NCI-H748 treated with DMSO at 0.1 percent for 48 hours (cell line): ENCODE measurements at regions not wholly inside any gene's neighbourhood (a gene's known extent, or its start where the extent isn't known, plus 50 kb on each side); places are given as distances from the start of the nearest gene placed in this dataset.

ENCODE experiments used
- DNase-seq: peaks from one replicate; lab custom pipeline; 2025; lab: John Stamatoyannopoulos, UW

DNA sequence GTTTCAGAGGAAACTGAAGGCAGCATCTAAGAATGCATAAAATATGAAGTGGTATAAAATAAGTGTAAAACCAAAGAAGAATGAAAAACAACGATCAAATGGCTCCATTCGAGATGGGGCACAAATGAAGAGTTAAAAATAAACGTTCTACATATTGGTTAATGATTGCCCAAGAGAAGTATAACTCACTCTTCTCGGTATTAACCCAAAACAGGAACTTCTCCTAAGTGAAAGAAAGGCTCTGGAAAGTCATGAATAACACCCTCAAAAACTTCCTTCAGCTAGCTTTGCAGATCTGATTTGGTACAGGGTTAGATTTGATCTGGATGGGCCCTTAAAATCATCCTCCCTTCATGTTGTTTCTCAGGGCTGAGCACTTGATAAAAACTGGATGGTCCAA, 94.3 kb upstream of the ADO start:
- DNase-seq: no peak

DNA sequence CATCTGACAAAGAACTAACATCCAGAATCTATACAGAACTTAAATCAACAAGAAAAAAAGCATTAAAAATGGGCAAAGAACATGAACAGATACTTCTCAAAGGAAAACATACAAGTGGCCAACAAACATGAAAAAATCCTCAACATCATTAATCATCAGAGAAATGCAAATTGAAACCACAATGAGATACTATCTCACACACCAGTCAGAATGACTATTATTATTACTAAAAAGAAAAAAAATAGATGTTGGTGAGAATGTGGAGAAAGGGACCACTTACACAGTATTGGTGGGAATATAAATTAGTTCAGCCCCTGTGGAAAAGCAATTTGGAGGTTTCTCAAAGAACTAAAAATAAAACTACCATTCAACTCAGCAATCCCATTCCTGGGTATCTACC, 89.1 kb upstream of the ADO start:
- DNase-seq: no peak

DNA sequence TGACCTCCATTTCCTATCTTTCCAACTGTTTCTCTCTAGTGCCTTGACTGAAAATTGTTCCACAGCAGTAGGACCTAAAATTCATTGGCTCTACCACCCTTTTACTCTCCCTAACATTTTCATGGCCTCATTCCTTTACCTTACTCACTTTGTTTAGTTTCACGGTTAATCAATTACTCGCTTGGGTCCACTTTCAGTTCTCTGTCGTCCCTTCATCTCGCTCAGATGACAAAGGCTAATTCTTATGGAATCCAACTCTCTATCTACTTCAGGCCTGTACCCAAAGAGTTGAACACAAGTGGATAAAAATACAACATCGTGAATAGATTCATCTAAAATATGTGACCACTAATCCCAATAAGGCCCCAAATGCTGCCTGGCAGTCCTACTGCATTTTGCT, 85.9 kb upstream of the ADO start:
- no peak for DNase-seq

DNA sequence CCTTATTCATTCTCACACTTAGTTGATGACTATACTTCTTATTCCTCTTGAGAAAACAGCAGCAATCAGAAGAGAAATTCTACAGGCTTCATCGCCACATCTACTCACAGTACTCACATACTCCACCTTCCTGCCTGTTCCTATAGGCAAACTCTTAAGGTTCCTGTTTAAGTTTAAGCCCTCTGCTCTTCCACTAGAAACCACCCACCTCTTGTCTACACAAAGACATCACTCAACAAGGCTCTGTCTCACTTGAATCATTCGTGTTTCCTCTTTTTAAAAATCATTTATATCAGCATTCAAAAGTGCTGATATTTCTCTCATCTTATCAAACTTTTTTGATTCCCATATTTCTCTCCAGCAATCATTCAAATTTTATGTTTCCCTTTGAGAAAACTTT, 85.5 kb upstream of the ADO start:
- no peak for DNase-seq

DNA sequence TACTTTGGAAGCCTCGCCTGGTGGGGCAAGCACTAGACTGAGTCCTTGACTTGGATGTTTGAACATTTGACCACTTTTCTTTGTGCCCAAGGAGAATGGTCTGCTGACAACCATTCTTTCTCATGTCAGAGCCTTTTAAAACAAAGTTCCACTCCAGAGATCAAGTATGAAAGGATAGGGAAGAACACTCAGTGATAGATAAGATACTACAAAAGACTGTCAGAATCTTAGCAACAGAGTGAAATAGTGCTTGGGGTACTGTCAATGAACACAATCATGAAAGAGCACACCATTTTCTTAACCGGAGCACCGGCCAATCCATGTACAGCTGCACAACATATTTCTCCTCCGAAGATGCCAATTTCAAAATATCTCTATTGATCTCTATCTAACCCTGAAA, 82.8 kb upstream of the ADO start:
- DNase-seq: no peak

DNA sequence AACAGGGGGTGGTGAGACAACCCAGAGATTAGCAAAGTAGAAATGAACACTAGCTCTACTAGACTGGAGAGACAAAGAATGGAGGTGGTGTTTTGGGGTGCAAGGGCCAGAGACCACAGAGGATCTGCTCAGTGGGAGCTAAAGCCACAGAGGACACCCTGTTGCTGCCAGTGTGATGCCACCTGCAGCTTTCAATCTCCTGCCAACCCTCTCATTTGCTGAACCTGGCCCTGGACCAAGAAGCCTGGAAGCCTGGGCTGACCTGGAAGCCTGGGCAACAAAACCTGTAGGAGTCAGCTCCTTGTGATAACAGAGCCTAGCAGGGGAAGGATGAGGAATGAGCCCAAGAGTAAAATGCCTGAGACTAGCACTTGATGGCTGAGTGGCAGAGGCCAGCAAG, 81.1 kb upstream of the ADO start:
- no peak for DNase-seq

DNA sequence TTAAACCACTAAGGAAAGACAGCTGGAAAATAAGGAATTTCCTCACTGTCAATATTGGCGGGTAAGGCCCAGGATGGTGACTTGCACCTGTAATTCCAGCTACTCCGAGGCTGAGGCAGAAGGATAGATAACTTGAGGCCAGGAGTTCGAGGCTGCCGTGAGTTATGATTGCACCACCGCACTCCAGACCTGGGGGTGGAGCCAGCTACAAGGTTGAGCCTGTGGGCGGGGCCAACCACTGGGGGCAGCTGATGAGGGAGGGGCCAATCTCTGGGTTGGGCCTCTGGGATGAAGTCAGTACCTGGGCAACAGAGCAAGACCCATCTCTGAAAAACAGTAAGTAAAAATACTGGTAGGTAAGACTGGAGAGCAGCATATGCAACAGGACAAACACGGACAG, 80.1 kb upstream of the ADO start:
- DNase-seq: no peak

DNA sequence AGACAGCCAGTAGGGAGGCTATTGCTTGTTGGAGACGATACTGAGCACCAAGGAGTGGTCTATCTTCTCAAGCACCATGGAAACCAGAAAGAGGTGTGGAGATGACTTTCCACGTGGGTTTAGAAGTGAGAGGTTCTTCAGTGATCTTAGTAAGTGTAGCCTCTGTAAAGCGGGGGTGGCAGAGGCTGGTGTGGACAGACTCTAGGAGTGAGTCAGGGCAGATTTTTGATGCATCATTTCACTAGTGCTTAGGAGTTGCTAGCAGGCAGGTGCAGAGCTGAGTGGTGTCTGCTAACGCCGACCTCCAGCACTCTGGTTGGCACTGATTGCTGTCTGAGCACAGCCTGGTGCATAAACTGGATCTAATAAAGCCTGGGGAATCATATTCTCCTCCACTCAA, 78.4 kb upstream of the ADO start:
- DNase-seq: no peak

DNA sequence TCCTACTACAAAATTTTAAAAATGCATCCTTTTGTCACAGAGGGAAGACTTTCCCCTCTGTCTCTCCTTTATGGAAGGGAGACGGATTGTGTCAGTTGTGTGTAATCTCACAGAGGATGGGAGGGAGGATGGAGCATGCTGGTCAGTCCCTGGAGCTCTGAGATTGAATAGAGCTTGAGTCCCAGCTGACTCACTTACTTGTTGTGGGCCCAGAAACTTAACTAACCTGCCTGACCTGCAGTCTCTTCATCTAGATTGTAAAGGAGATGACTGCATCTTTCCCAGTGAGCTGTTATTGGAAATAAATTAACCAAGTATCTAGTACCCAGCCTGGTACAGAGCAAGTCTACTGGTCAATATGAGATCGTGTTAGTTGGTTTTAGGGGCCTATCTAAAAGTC, 77.9 kb upstream of the ADO start:
- DNase-seq: no peak

DNA sequence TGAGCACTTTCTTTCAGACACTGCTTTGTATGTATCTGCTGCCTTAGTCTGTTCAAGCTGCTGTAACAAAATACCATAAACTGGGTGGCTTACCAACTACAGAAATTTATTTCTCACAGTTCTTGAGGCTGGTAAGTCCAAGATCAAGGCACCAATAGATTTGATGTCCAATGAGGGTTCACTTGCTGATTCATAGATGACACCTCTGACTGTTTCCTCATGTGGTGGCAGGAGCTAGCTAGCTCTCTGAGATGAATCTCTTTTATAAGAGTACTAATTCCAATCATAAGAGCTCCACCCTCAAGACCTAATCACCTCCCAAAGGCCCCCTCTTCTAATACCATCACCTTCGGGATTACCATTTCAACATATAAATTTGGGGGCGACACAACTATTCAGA, 76.6 kb upstream of the ADO start:
- DNase-seq: no peak

DNA sequence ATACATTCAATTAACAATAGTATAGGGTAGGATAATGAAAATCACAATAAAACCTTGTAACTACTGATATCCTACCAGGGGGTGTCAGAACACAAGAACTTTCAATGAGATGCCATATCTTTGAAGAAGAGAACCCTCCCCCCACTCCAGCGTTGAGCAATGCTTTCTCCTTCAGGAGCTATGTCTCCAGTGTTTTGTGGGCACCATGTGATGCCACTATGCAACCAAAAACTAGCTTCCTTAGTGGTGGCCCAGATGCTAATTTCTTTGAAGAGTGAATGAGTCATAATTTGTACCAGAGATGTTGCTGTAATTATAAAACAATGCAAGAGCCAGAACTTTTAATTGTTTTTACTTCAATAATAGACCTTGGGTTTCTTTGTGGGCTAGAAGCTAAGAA, 76.0 kb upstream of the ADO start:
- no peak for DNase-seq

DNA sequence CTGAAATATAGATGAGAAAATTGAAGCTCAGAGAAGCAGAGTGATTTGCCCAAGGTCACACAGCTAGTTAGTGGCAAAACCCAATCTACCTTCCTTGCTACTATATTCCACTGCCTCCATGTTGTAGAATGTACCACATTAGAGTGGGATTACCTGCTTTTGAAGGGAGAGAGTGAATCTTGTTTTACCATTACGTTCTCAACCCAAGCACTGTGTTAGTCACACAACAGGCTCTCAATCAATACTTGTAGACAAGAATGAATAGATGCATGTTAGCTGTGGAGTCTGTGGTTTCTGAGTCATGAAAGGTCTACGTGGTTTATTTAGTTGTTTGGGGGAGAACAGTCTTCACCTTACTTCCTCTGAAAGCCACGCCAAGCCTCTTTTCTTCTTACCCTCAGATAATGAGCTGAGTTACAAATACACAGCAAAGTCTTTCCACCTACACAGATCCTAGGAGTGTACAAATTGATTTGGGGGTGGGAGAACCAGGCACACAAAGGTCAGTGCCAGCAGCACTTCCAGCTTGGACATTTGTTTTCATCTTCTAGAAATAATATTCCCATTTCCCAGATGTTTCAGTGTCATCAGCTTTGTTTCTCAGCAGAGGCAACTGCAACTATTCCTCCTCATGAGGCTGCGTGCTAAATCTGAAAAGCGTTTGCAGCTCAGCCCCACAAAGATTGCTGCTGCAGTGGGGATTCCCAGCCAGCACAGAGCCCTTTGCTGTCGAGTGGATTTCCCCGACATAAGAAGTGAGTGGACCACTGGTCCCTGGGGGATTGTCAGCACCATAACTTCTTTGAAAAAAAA, 71.5 kb upstream of the ADO start:
- DNase-seq: no peak

DNA sequence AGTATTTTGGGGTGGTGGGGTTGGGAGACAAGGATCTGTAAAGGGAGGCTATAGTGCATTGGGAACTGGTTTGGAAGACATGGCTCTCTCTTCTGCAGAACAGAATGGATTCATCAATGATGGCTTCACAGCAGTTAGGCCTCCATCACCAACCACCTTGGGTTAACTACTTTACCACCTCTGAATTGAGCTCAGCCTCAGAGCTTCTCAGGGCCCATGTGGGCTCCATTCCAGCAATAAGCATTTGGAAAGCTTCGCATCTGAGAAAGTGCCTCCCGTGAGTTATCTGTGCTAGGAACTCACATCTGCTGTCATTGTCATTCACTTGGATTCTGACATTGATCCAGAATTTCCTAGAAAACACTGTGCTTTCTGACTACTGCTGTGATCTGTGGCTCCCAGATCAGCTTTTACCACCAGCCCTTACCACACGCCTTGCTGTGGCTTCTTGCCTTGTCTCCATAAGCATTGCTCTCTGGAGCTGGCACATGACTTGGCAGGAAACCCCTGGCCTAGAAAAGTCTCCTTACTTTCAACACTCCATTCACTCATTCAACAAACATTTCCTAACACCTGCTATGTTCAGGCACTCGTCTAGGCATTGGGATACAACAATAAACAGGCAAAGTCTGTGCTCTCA, 70.7 kb upstream of the ADO start:
- DNase-seq: no peak

DNA sequence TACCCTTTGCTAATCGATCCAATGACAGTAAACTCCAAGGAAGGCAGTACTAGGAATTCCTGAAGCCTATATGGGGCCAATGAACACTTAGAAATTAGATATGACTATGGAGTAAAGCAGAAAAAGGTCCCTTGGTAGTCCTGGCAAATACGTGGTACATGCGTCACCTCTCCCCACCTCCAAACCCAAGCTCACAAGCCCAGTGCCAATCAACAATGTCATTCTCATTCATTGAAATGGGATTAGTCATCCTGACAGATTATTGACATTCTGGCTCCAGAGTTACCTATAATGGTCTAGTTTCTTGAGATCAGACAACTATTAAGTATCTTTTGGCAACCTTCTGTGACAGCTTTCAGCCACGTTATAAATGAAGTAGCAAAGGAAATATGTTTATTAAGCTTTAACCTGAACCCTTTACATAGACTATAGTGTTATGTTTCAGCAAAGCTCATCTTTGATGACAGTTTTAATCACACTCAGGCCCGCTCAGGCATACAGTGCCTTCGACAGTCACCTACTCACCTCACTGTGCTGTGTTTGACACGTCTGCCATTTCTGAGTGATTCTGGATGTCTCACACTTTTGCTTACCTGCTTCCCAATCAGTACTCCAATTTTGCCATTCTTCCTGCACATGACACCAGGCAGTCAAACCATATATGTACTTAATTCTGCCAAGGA, 69.6 kb upstream of the ADO start:
- no peak for DNase-seq

DNA sequence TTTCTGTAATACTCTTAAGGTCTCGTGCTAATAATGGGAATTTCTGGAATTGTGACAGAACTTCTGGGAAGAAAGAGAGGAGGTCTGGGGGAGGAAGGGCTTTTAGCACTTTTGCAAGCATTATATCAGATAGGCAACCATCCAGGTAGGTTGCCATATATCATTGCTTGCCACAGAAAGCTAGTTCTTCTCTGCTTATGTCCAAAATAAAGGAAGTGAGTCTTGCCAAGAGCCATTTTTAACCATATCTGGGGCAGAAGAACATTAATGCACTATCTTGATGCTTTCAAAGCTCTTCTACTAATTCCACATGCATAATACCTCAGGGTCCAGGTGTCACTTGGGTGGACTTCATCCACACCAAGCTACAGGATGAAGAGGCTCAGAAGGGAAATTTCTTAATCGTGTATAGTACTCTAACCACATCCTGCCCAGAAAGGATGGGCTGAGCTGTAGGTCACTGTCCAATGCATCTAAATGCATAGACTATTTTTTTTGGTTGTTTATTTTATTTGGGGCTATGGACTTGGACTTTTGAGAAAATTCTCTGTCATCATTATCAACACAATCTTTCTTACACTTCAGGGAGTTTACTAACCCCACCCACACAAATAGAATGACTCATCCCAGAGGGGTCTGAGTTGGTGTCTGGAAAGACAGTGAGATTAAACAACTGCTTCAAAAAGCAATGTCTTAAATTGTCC, 68.9 kb upstream of the ADO start:
- no peak for DNase-seq

DNA sequence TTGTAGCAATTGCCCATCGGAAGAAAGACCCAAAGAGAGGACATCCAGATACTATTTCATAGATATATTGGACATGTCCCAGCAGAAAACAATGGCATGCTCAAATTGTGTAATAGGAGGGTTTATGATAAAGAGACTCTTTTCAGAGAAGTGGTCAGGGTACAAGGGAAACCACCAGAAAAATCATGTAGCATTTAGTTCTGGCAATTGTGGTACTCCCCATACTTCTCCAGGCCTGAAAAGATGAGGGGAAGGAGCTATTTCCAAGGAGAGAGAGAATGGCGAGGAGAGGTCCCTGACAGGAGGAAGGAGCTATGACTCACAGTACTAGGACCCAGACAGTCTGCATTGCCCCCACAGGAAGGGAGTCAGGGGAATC, 68.4 kb upstream of the ADO start:
- no peak for DNase-seq

DNA sequence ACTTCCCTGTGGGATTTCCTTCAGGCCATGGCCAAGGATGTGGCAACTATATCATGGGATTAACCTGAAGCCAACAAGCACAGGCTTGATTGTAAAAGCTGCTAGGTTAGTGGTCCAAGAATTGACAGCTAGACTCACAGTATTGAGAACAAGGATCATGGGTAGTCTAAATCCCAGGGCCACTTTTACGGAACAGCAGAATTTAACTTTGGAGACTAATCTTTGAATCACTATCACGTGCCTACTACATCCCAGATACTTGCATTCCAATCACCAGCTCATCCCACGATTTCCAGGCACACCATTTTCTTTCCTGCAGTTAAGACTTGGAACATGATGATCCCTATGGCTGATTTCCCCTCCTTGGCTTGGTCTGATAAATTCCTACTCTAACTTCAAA, 65.6 kb upstream of the ADO start:
- no peak for DNase-seq

DNA sequence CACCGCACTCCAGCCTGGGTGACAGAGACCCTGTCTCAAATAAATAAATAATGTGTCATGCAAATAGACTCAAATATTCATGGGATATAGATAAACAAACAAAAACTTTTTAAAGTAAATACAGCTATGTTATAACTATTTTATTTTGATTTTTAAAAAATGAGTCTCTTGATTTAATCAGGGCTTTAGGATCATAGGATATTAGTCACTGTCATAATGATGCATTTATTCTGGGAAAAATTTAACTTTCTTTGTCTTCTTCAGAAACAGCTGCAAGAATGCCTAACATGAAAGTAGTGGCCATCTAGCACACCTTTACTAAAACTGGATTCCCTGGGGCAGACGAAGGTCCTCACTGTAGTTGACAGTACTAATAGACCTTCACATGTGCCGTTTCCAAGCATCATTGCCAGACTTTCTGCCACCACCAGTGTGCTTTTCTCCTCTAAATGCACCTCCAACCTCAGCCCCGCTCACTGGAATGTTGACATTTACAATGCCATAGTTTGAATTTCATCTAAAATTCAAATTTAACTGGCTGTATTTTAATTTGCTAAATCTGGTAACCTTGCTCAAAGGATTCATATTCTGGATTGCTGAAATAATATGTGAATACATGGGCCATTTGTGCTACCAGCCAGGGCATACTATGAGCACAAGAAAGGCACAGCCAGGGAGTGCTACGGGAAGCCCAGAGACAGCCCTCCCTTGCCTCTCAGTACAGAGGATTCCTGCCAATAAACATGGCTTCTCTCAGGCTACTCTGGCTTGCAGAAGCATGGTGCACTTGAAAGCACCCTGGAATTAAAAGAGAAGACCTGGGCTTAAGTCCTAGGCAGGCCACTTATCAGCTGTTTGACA, 63.4 kb upstream of the ADO start:
- no peak for DNase-seq

DNA sequence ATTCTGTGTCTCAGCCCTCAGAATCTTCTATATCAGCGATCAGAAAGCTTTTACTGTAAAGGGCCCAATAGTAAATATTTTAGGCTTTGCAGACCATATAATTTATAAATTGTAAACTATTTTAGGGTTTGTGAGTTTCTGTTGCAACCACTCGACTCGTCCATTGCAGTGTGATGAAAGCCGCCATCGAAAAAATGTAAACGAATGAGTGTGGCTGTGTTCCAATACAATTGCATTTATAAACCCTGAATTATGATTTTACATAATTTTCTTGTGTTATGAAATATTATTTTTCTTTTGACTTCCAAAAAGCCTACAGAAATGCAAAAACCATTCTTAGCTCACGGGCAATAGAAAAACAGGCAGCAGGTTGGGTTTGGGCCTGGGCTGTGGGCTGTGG, 62.5 kb upstream of the ADO start:
- DNase-seq: no peak

DNA sequence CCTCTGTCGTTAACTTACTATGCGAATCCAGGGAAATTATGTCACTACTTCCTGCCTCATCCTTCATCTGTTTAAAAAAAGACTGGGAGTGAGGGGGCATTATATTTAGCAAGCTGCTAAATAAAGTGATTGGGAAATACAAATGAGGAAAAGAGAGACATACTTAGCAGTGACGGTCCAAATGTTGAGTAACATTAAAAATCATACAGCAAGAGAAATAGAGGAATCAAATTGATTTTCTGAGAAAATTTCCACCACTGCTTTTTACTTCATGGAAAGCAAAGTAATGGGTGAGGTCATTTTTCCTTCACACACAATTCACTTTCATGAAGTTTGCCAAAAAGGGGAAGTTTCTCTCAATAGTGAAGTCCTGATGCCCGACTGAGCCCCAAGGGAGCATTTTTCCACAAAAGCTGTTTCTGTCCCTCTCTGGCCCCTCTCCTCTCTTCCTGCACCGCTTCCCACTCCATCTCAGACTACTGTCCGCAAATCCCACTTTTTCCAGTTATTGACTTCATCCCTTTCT, 61.9 kb upstream of the ADO start:
- DNase-seq: no peak

DNA sequence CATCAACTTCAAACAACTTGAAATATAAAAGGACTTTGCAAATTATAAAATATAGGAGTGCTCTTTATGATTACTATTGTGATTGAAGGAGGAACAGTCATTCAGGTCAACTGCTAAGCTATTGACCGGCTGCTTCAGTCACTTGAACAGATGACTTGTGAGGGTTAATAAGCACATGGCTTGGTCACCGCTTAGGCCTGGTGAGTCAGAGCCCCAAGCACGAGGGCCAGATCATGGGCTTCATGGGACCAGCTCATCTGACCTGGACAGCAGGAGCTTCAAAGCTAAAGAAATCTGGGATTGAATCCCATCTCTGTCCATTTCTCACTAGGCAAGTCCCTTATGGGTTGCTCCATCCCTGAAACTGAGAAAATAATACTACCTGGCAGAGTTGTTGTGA, 60.4 kb upstream of the ADO start:
- DNase-seq: no peak

DNA sequence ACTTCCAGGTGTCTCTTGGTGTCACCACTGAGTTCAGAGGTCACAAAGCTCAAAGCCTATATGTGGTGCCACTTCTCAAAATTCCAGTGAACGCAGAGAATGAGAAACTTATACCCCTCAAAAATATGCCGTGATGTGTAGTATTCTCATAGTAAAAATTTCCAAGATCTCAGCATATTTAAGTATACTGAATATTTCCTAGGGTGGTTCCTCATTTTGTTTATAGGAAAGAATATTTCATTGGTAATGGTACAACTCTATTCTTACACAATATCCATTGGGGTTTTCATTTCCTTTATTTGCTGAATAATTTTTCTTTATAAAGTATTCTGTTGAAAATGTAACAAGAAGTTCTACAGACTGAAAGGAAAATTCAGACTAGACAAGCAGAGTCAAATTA, 58.9 kb upstream of the ADO start:
- no peak for DNase-seq
